Adrenal gland (tissue), 9 donors: ENCODE measurements at regions not wholly inside any gene's neighbourhood (a gene's known extent, or its start where the extent isn't known, plus 50 kb on each side); places are given as distances from the start of the nearest gene placed in this dataset.

Experiments used
- DNase-seq, 7 donors: peaks; one replicate each; pipeline ENCODE4 v3.0.0-alpha.2; 2019 to 2020
- H3K27ac ChIP-seq, 5 donors: fragments of 200-600 bp; sonication (generic) in 4 of 5; 1 replicate in 3 of 5; 2 replicates in 2 of 5; pipeline versions ENCODE4 v1.5.1 to v1.8.0; 2016 to 2020; ENCODE audit warnings: mild to moderate bottlenecking in 1 of 5
- H3K27me3 ChIP-seq: fragments of 200-600 bp; 2 replicates; pipeline ENCODE4 v1.8.0; 2021
- H3K36me3 ChIP-seq, 2 donors: fragments of 200-600 bp; replicated peaks in 1 of 2; 1 replicate in 1 of 2; 2 replicates in 1 of 2; pipeline versions ENCODE4 v1.5.1 to v1.8.0; 2018 to 2022
- H3K4me1 ChIP-seq, 2 donors: fragments of 200-600 bp; replicated peaks in 1 of 2; 1 replicate in 1 of 2; 2 replicates in 1 of 2; pipeline versions ENCODE4 v1.5.1 to v1.8.0; 2018 to 2021
- H3K4me3 ChIP-seq, 4 donors: fragments of 200-600 bp; sonication (generic) in 3 of 4; one replicate each; pipeline ENCODE4 v1.5.1; 2016 to 2018
- H3K9me3 ChIP-seq, 3 donors: fragments of 200-600 bp; sonication (generic) in 1 of 3; replicated peaks in 1 of 3; 1 replicate in 2 of 3; 2 replicates in 1 of 3; pipeline versions ENCODE4 v1.5.1 to v1.8.0; 2016 to 2021
- POLR2A ChIP-seq, 2 donors: fragments of 450-650 bp; IDR thresholded peaks; one replicate each; pipeline ENCODE4 v1.6.1; 2017; ENCODE audit warnings: antibody characterized with exemption in 2 of 2, mild to moderate bottlenecking in 2 of 2, moderate library complexity in 1 of 2
- WGBS, 4 donors: extraction: QIAGEN DNeasy Blood & Tissue Kit in 2 of 4; methylation state at CpG; one replicate each; pipeline versions ENCODE4 v1.1.5 to v1.1.7; 2013 to 2017; 5-methylcytosine and 5-hydroxymethylcytosine counted together
- intact Hi-C, 2 donors: fragments of 100-400 bp; cut with DNase I; formaldehyde crosslinking; loops; one replicate each; pipeline versions ENCODE4 v1.14.1 to v1.15.0; 2022 to 2023
- TF ChIP-seq, protein P1 (sequence below), 6 experiments: fragments of 450-650 bp in 4 of 6; fragments of 200-600 bp in 2 of 6; sonication (generic) in 1 of 6; IDR thresholded peaks; 1 replicate in 5 of 6; 2 replicates in 1 of 6; pipeline versions ENCODE4 v1.5.1 to v1.8.0; 2016 to 2021; ENCODE audit warnings: antibody characterized with exemption in 6 of 6, mild to moderate bottlenecking in 2 of 6, moderate library complexity in 1 of 6
- donor health status: healthy with polysubstance abuse.
- donor health status: Bipolar disorder and iron deficiency.
- donor health status: DM: yes; HTN: yes; CAD: no.
- donor health status: DM: no; HTN: no; CAD: no.
- donor health status: DM: no; HTN: no; CAD: no.

DNA sequence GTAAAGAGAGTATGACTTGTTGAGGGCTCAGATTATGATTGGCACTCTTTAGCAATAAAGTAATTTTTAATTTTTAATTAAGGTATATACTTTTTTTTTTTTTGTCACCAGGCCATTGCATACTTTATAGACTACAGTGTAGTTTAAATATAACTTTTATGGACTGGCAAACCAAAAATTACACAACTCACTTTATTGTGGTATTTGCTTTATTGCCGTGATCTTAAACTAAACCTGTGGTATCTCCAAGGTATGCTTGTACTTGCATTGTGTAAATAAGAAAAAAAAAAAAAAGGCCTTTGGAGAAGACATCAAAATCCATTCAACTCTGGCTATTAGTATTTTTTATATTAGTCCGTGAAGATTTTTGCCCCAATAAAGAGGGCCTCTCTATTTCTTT is 646.7 kb upstream of the FOXG1 start:
- Histone ChIP-seq H3K9me3 (no peaks in the 10 kb centered on the region), H3K27ac (no peak overlapping the region), H3K36me3 (no peaks in the 10 kb centered on the region), H3K4me1 (no peaks in the 10 kb centered on the region), H3K4me3 (no peak overlapping the region), H3K27me3 (no peaks in the 10 kb centered on the region)
- intact Hi-C loops = no loop called here
- 79 to 88% (median 84%) methylated on average over 2 of the region's 2 CpGs for WGBS, 4 donors
- TF ChIP-seq POLR2A (IDR thresholded peaks at IDR 0.05) = no peak
- TF ChIP-seq, protein P1, sequence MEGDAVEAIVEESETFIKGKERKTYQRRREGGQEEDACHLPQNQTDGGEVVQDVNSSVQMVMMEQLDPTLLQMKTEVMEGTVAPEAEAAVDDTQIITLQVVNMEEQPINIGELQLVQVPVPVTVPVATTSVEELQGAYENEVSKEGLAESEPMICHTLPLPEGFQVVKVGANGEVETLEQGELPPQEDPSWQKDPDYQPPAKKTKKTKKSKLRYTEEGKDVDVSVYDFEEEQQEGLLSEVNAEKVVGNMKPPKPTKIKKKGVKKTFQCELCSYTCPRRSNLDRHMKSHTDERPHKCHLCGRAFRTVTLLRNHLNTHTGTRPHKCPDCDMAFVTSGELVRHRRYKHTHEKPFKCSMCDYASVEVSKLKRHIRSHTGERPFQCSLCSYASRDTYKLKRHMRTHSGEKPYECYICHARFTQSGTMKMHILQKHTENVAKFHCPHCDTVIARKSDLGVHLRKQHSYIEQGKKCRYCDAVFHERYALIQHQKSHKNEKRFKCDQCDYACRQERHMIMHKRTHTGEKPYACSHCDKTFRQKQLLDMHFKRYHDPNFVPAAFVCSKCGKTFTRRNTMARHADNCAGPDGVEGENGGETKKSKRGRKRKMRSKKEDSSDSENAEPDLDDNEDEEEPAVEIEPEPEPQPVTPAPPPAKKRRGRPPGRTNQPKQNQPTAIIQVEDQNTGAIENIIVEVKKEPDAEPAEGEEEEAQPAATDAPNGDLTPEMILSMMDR (IDR thresholded peaks at IDR 0.05) = no peak
- DNase-seq = no peak

DNA sequence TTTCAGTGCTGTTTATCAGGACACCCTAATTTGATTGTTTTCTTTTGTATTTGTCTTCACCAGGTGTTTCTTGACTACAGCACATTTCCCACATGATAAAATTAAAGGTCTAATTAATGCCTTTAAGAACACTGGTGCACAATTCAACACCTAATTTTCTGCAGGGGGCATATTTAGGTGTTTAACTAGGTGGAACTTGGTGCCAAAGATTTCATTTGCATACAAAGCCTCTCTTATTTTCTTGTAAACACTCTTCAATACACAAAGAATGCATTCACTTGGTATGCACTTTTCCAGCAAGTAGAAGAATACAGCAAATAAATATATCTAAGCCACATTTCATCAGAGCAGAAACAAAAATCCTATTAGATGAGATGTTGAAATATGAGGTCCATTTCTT is 646.2 kb upstream of the FOXG1 start:
- Histone ChIP-seq H3K4me3 (no peak overlapping the region), H3K4me1 (no peaks in the 10 kb centered on the region), H3K27me3 (no peaks in the 10 kb centered on the region), H3K9me3 (no peaks in the 10 kb centered on the region), H3K36me3 (no peaks in the 10 kb centered on the region), H3K27ac (no peak overlapping the region)
- no peak for DNase-seq
- no peak for TF ChIP-seq POLR2A (IDR thresholded peaks at IDR 0.05)
- TF ChIP-seq, protein P1 (IDR thresholded peaks at IDR 0.05) = no peak
- intact Hi-C loops = no loop called here

GRCh38 chr14:28121512-28122297 is 644.9 kb upstream of the FOXG1 start:
- H3K27ac ChIP-seq = no peak overlapping the region
- intact Hi-C loops = no loop called here
- no peak overlapping the region for H3K4me3 ChIP-seq
- 34 to 44% (median 39%) methylated on average over 3 of the region's 3 CpGs for WGBS, 4 donors
- TF ChIP-seq, protein P1 (IDR thresholded peaks at IDR 0.05) = no peak
- TF ChIP-seq POLR2A (IDR thresholded peaks at IDR 0.05) = no peak
- no peaks in the 10 kb centered on the region for H3K9me3 ChIP-seq
- no peaks in the 10 kb centered on the region for H3K27me3 ChIP-seq
- H3K4me1 ChIP-seq = no peaks in the 10 kb centered on the region
- no peaks in the 10 kb centered on the region for H3K36me3 ChIP-seq
- no peak for DNase-seq

DNA sequence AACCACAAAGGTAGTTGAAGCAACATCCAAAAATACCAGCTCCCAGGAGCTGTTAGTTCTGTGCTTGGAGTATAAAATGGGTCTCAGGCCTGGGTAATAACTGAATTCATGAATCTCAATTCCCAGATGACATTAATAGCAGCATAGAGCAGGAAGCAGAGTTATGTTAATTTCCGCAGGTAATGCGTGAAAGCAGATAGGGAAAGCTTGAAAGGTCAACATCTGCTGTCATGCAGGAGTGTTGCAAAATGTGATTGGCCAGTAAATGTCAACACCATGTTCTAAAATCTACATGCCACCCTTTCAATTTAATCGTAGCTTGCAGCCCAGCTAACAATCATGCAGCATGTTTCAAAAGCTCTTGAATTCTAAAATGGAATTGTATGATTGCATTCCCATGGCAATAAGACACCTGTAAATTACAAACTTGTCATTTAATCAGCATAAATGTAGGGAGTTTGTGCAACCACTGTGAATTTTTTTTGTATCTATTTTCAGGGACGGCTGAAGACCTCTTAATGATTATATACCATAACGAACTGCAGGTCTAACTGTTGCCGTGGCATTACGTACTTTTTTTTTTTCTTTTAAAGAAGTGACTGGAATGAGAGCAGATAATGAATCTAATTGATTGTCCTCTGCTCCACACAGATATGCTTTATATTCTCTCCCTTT is 635.8 kb upstream of the FOXG1 start:
- no peak overlapping the region for H3K27ac ChIP-seq
- H3K4me1 ChIP-seq = no peaks in the 10 kb centered on the region
- DNase-seq = no peak
- H3K36me3 ChIP-seq = no peaks in the 10 kb centered on the region
- no peaks in the 10 kb centered on the region for H3K9me3 ChIP-seq
- intact Hi-C loops = no loop called here
- WGBS, 4 donors = 70 to 83% (median 79%) methylated on average over 7 of the region's 7 CpGs
- no peaks in the 10 kb centered on the region for H3K27me3 ChIP-seq
- TF ChIP-seq, protein P1 (IDR thresholded peaks at IDR 0.05) = no peak
- TF ChIP-seq POLR2A (IDR thresholded peaks at IDR 0.05) = no peak
- no peak overlapping the region for H3K4me3 ChIP-seq
